C4-2B (cell line): ENCODE measurements at regions not wholly inside any gene's neighbourhood (a gene's known extent, or its start where the extent isn't known, plus 50 kb on each side); places are given as distances from the start of the nearest gene placed in this dataset.

Source experiments
- ZFX ChIP-seq: fragments of 450-650 bp; IDR thresholded peaks from 2 replicates; pipeline ENCODE4 v1.6.1; 2017
- TF ChIP-seq, protein P1 (sequence below): fragments of 450-650 bp; conservative IDR thresholded peaks from 2 replicates; pipeline ENCODE4 v1.5.1; 2017; ENCODE audit warnings: mild to moderate bottlenecking

DNA sequence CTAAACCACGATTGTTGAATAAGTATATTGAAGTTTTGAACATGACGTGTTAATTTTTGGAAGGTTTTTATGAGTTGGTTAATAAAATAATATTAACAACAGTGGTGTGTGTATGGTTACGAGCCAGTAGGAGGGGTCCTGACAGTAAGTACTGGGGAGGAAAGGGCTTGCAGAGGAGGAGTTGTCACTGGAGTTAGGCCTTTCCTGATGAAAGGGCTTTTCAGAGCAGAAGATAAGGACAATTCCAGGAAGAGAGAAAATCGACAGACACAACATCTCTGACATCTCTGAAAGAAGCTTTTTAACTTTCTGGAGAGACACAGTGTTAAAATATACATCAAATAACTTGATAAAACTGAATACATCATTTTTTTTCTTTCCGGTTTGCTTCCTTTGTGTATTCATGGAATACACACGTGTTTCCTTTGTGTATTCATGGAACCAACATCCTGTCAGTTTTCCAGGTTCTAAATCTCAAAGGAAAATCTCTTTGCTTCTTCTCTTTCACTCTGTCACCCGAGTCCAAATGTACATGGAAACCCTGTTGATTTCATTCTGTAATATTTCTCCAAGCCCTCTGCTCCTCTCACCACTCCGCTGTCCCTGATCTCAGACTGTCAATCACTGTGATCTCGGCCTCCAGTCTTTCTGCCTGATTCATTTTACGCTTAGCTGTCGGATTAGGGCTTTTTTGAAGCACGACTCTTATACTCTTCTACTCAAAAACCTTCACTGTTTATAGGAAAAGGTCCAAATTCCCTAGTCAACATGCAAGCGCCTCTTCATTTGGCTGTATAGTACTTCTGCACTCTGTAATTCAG is 374.4 kb downstream of the DLEU7 start:
- TF ChIP-seq, protein P1, sequence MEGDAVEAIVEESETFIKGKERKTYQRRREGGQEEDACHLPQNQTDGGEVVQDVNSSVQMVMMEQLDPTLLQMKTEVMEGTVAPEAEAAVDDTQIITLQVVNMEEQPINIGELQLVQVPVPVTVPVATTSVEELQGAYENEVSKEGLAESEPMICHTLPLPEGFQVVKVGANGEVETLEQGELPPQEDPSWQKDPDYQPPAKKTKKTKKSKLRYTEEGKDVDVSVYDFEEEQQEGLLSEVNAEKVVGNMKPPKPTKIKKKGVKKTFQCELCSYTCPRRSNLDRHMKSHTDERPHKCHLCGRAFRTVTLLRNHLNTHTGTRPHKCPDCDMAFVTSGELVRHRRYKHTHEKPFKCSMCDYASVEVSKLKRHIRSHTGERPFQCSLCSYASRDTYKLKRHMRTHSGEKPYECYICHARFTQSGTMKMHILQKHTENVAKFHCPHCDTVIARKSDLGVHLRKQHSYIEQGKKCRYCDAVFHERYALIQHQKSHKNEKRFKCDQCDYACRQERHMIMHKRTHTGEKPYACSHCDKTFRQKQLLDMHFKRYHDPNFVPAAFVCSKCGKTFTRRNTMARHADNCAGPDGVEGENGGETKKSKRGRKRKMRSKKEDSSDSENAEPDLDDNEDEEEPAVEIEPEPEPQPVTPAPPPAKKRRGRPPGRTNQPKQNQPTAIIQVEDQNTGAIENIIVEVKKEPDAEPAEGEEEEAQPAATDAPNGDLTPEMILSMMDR: no peak
- TF ChIP-seq ZFX: no peak
